GM12878 (cell line): ENCODE measurements at regions not wholly inside any gene's neighbourhood (a gene's known extent, or its start where the extent isn't known, plus 50 kb on each side); places are given as distances from the start of the nearest gene placed in this dataset.

ENCODE experiments used
- ATAC-seq: fragments of 200-7000 bp; cut with Tn5 transposase; 3 replicates; pipeline ENCODE4 v1.9.1; 2020; ENCODE audit warnings: mild to moderate bottlenecking, moderate library complexity
- BruUV-seq: library from RNA; stranded (reverse); fragments of 400-500 nt; replicated peaks from 2 replicates; lab custom pipeline; 2021; lab: Mats Ljungman, UMichigan
- CTCF ChIA-PET: fragments of 300-600 bp; sonication (Branson Sonifier 250); formaldehyde crosslinking; extraction: SDS; loops from one replicate; lab custom pipeline; 2021; ENCODE audit warnings: inconsistent platforms; lab: Yijun Ruan, JAX
- POLR2A ChIA-PET: fragments of 350-600 bp; formaldehyde crosslinking; extraction: SDS; loops from one replicate; lab custom pipeline; 2021; ENCODE audit warnings: inconsistent platforms; lab: Charles Lee
- RAD21 ChIA-PET: fragments of 300-600 bp; sonication (Branson Sonifier 250); formaldehyde crosslinking; loops from one replicate; lab custom pipeline; 2023; ENCODE audit warnings: antibody characterized with exemption; ENCODE audit not compliant: unreplicated experiment; lab: Charles Lee
- SMC1A ChIA-PET: fragments of 300-600 bp; sonication (Branson Sonifier 250); formaldehyde crosslinking; loops from one replicate; lab custom pipeline; 2023; ENCODE audit not compliant: unreplicated experiment, uncharacterized antibody; lab: Charles Lee
- DNase-seq: peaks from one replicate; pipeline ENCODE4 v3.0.0-alpha.2; 2011; ENCODE audit warnings: low read depth, low spot score
- FAIRE-seq: peaks from 3 replicates; lab custom pipeline; 2011; peaks lifted over from hg19 to GRCh38; lab: Jason Lieb, UNC
- H2AFZ ChIP-seq: 2 replicates; pipeline ENCODE4 v1.6.0; 2011; ENCODE audit warnings: low read depth, low read length, control low read depth; ENCODE audit not compliant: control insufficient read depth
- H3K27ac ChIP-seq: 2 replicates; pipeline ENCODE4 v1.5.1; 2011; ENCODE audit warnings: control low read depth; ENCODE audit not compliant: control insufficient read depth, insufficient read depth
- H3K27me3 ChIP-seq, 2 experiments: replicated peaks in 1 of 2; 2 replicates each; pipeline versions ENCODE4 v1.6.0 to v1.6.1; 2011; ENCODE audit warnings: low read length in 1 of 2; ENCODE audit not compliant: control insufficient read depth in 2 of 2, insufficient read depth in 2 of 2
- H3K36me3 ChIP-seq, 2 experiments: 2 replicates each; pipeline ENCODE4 v1.5.1; 2011; ENCODE audit warnings: low read length in 1 of 2; ENCODE audit not compliant: control insufficient read depth in 2 of 2, insufficient read depth in 2 of 2
- H3K4me1 ChIP-seq: 2 replicates; pipeline ENCODE4 v1.6.1; 2011; ENCODE audit warnings: mild to moderate bottlenecking, low read length, moderate library complexity, mixed read lengths; ENCODE audit not compliant: control insufficient read depth, insufficient read depth
- H3K4me2 ChIP-seq: 2 replicates; pipeline ENCODE4 v1.6.0; 2011; ENCODE audit warnings: control low read depth; ENCODE audit not compliant: control insufficient read depth, insufficient read depth
- H3K4me3 ChIP-seq: fragments of 200-600 bp; sonication (generic); 2 replicates; pipeline ENCODE4 v1.5.1; 2016
- H3K79me2 ChIP-seq: 2 replicates; pipeline ENCODE4 v1.6.0; 2011; ENCODE audit warnings: low read length; ENCODE audit not compliant: control insufficient read depth, insufficient read depth
- H3K9ac ChIP-seq: 2 replicates; pipeline ENCODE4 v1.8.0; 2011; ENCODE audit warnings: low read length, control low read depth, mixed read lengths; ENCODE audit not compliant: control insufficient read depth, insufficient read depth
- H3K9me3 ChIP-seq: replicated peaks from 3 replicates; pipeline ENCODE4 v1.5.1; 2011; ENCODE audit warnings: mild to moderate bottlenecking, low read length; ENCODE audit not compliant: control insufficient read depth, insufficient read depth
- H4K20me1 ChIP-seq: 2 replicates; pipeline ENCODE4 v1.6.0; 2011; ENCODE audit not compliant: control insufficient read depth, insufficient read depth
- CBX3 ChIP-seq: fragments of 200-600 bp; sonication (generic); IDR thresholded peaks from 2 replicates; pipeline ENCODE4 v1.6.1; 2016; ENCODE audit warnings: low read depth, borderline replicate concordance
- CHD4 ChIP-seq: fragments of 200-600 bp; sonication (generic); IDR thresholded peaks from 2 replicates; pipeline ENCODE4 v1.6.1; 2016; ENCODE audit warnings: mild to moderate bottlenecking
- DPF2 ChIP-seq: fragments of 450-650 bp; IDR thresholded peaks from 2 replicates; pipeline ENCODE4 v1.6.1; 2017; ENCODE audit warnings: mild to moderate bottlenecking
- E2F8 ChIP-seq: fragments of 450-650 bp; IDR thresholded peaks from 2 replicates; pipeline ENCODE4 v1.6.1; 2018; ENCODE audit warnings: mild to moderate bottlenecking, low read depth, moderate library complexity; ENCODE audit not compliant: partially characterized antibody
- HDAC2 ChIP-seq: fragments of 200-600 bp; sonication (generic); IDR thresholded peaks from 2 replicates; pipeline ENCODE4 v1.6.1; 2017
- HSF1 ChIP-seq: fragments of 150-350 bp; IDR thresholded peaks from 2 replicates; pipeline ENCODE4 v1.6.1; 2014; ENCODE audit warnings: mild to moderate bottlenecking, low read depth, low read length
- IRF4 ChIP-seq: IDR thresholded peaks from 2 replicates; pipeline ENCODE4 v1.6.1; 2011; ENCODE audit warnings: low read depth, low read length
- STAT3 ChIP-seq: IDR thresholded peaks from 2 replicates; pipeline ENCODE4 v1.6.1; 2011; ENCODE audit warnings: low read depth, low read length, improper control_type of control experiment
- TARDBP ChIP-seq: IDR thresholded peaks from 2 replicates; pipeline ENCODE4 v1.6.1; 2016; ENCODE audit warnings: borderline replicate concordance
- ZNF687 ChIP-seq: fragments of 450-650 bp; IDR thresholded peaks from 2 replicates; pipeline ENCODE4 v1.6.1; 2017; ENCODE audit warnings: mild to moderate bottlenecking, moderate library complexity
- WGBS: methylation state at CpG from one replicate; pipeline ENCODE4 v1.1.6; 2016; ENCODE audit warnings: low lambda C conversion rate; ENCODE audit not compliant: insufficient replicate concordance, insufficient coverage; ENCODE audit errors: missing lambda C conversion rate; 5-methylcytosine and 5-hydroxymethylcytosine counted together
- in situ Hi-C: fragments of 300-500 bp; cut with MboI; formaldehyde crosslinking; loops from 9 replicates; pipeline ENCODE4 v1.14.3; 2018; ENCODE audit warnings: mixed read lengths
- intact Hi-C: fragments of 100-400 bp; cut with micrococcal nuclease; formaldehyde crosslinking; loops from one replicate; pipeline ENCODE4 v1.14.2; 2022; ENCODE audit not compliant: unreplicated experiment
- TF ChIP-seq, protein P1 (sequence below): fragments of 450-650 bp; IDR thresholded peaks from 2 replicates; pipeline ENCODE4 v1.6.1; 2017; ENCODE audit warnings: mild to moderate bottlenecking
- TF ChIP-seq, protein P2 (sequence below): IDR thresholded peaks from 2 replicates; pipeline ENCODE4 v1.6.1; 2011; ENCODE audit warnings: mild to moderate bottlenecking, low read depth, low read length, moderate library complexity; ENCODE audit not compliant: insufficient replicate concordance

- TF ChIP-seq E2F8 = no peak
Observed at GRCh38 chr6:93703431-93703830, 284.1 kb upstream of the EPHA7 start (continued).

GRCh38 chr6:93701526-93701925 is 282.2 kb upstream of the EPHA7 start:
- Histone ChIP-seq H3K4me3 (no peak overlapping the region), H3K4me2 (no peak overlapping the region), H3K79me2 (no peaks in the 10 kb centered on the region), H3K27ac (no peak overlapping the region), H3K9ac (no peak overlapping the region), H4K20me1 (no peaks in the 10 kb centered on the region), H3K27me3 (no peaks in the 10 kb centered on the region), H3K36me3 (no peaks in the 10 kb centered on the region), H3K4me1 (no peaks in the 10 kb centered on the region), H2AFZ (no peak overlapping the region), H3K9me3 (no peaks in the 10 kb centered on the region)
- no TSS peak for BruUV-seq
- POLR2A ChIA-PET = no interaction called here
- RAD21 ChIA-PET = no interaction called here
- SMC1A ChIA-PET = no interaction called here
- DNase-seq = no peak
- WGBS = 0% methylated on average over 2 of the region's 2 CpGs
- CTCF ChIA-PET = no interaction called here
- intact Hi-C loops = no loop called here
- in situ Hi-C loops = no loop called here
- no peak for FAIRE-seq
- no peak for ATAC-seq
- TF ChIP-seq CBX3 (no peak), DPF2 (no peak), CHD4 (no peak), STAT3 (no peak), TARDBP (no peak), IRF4 (no peak), HSF1 (no peak), ZNF687 (no peak), HDAC2 (no peak)
- TF ChIP-seq, protein P1, sequence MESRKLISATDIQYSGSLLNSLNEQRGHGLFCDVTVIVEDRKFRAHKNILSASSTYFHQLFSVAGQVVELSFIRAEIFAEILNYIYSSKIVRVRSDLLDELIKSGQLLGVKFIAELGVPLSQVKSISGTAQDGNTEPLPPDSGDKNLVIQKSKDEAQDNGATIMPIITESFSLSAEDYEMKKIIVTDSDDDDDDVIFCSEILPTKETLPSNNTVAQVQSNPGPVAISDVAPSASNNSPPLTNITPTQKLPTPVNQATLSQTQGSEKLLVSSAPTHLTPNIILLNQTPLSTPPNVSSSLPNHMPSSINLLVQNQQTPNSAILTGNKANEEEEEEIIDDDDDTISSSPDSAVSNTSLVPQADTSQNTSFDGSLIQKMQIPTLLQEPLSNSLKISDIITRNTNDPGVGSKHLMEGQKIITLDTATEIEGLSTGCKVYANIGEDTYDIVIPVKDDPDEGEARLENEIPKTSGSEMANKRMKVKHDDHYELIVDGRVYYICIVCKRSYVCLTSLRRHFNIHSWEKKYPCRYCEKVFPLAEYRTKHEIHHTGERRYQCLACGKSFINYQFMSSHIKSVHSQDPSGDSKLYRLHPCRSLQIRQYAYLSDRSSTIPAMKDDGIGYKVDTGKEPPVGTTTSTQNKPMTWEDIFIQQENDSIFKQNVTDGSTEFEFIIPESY = no peak
- TF ChIP-seq, protein P2, sequence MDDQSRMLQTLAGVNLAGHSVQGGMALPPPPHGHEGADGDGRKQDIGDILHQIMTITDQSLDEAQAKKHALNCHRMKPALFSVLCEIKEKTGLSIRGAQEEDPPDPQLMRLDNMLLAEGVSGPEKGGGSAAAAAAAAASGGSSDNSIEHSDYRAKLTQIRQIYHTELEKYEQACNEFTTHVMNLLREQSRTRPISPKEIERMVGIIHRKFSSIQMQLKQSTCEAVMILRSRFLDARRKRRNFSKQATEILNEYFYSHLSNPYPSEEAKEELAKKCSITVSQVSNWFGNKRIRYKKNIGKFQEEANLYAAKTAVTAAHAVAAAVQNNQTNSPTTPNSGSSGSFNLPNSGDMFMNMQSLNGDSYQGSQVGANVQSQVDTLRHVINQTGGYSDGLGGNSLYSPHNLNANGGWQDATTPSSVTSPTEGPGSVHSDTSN = no peak
